ENCODE measurements at regions not wholly inside any gene's neighbourhood (a gene's known extent, or its start where the extent isn't known, plus 50 kb on each side); places are given as distances from the start of the nearest gene placed in this dataset.

- H3K9me1 ChIP-seq (replicated peaks; ENCODE audit: control insufficient read depth, extremely low read depth, insufficient read depth, low read length), result no peaks in the 10 kb centered on the region
- H3K4me2 ChIP-seq (ENCODE audit: insufficient read depth, low read length), result no peak overlapping the region
- H3K36me3 ChIP-seq (ENCODE audit: control insufficient read depth in 2 of 2, extremely low read depth in 1 of 2, insufficient read depth in 2 of 2, low read length in 2 of 2), result no peaks in the 10 kb centered on the region
- TF ChIP-seq, protein P1, sequence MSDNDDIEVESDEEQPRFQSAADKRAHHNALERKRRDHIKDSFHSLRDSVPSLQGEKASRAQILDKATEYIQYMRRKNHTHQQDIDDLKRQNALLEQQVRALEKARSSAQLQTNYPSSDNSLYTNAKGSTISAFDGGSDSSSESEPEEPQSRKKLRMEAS (IDR thresholded peaks at IDR 0.05; ENCODE audit: insufficient read depth, insufficient read length), result no peak
- TF ChIP-seq MYC (IDR thresholded peaks at IDR 0.05; ENCODE audit: low read depth, low read length), result no peak
- BruUV-seq (replicated peaks), result no TSS peak
- H3K4me1 ChIP-seq (ENCODE audit: control insufficient read depth, extremely low read depth, insufficient read depth, low read length), result no peaks in the 10 kb centered on the region
- no peak overlapping the region for H2AFZ ChIP-seq (ENCODE audit: low read depth, low read length)
- H4K20me1 ChIP-seq (replicated peaks; ENCODE audit: control insufficient read depth, extremely low read depth, insufficient read depth, low read length), result no peaks in the 10 kb centered on the region
- ChIA-PET POLR2A (no interaction called here), CTCF (no interaction called here)
- H3K9ac ChIP-seq (replicated peaks; ENCODE audit: extremely low read depth, insufficient read depth, low read length), result no peak overlapping the region
- no peak overlapping the region for H3K27ac ChIP-seq (ENCODE audit: insufficient read depth, low read depth, low read length)
- H3K9me3 ChIP-seq (replicated peaks; ENCODE audit: control insufficient read depth, insufficient read depth, low read length), result no peaks in the 10 kb centered on the region
- DNase-seq (ENCODE audit: low read depth, low spot score), result no peak
- H3K4me3 ChIP-seq (replicated peaks in 1 of 3; ENCODE audit: insufficient read depth in 1 of 3, low read depth in 1 of 3, low read length in 3 of 3), result no peak overlapping the region
- peaks cover 0 to 4% of the 10 kb centered on the region in 2 experiments for H3K27me3 ChIP-seq (ENCODE audit: control insufficient read depth in 2 of 2, insufficient read depth in 2 of 2, low read length in 2 of 2)
- dilution Hi-C loops (cut with MboI; ENCODE audit: extremely low pct_ligation_motif_present, low sequenced_read_pairs), result no loop called here
- intact Hi-C loops (cut with micrococcal nuclease), result no loop called here
- no peaks in the 10 kb centered on the region for H3K79me2 ChIP-seq (ENCODE audit: control insufficient read depth, insufficient read depth, low read length)
- no peak for FAIRE-seq
Observed at GRCh38 chr5:135117590-135117989, 83.6 kb upstream of the PITX1 start.

DNA sequence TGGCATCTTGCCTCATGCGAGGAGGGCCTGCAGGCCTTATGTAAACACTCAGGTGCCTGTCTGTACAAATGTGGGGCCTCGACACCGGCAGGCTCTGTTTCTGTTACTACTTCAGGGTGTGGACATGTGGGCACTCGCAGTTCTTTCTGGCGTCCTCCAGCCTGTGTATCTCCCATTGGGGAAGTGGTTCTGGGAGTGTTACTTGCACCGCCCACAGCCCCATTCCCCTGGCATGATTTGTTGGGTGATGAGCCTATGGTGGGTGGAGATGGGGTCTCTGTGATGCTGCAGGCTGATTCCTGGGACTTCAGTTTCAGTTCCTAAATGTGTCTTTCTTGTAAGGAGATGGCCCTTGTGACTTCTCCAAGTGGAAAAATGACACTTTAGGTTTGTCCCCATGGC lies 82.1 kb upstream of the PITX1 start:
- Histone ChIP-seq H3K4me2 (ENCODE audit: insufficient read depth, low read length) (no peak overlapping the region), H3K79me2 (ENCODE audit: control insufficient read depth, insufficient read depth, low read length) (no peaks in the 10 kb centered on the region), H3K36me3 (ENCODE audit: control insufficient read depth in 2 of 2, extremely low read depth in 1 of 2, insufficient read depth in 2 of 2, low read length in 2 of 2) (no peaks in the 10 kb centered on the region), H3K27ac (ENCODE audit: insufficient read depth, low read depth, low read length) (no peak overlapping the region), H3K9me3 (replicated peaks; ENCODE audit: control insufficient read depth, insufficient read depth, low read length) (no peaks in the 10 kb centered on the region), H2AFZ (ENCODE audit: low read depth, low read length) (no peak overlapping the region), H3K4me1 (ENCODE audit: control insufficient read depth, extremely low read depth, insufficient read depth, low read length) (no peaks in the 10 kb centered on the region), H3K4me3 (replicated peaks in 1 of 3; ENCODE audit: insufficient read depth in 1 of 3, low read depth in 1 of 3, low read length in 3 of 3) (no peak overlapping the region), H3K27me3 (ENCODE audit: control insufficient read depth in 2 of 2, insufficient read depth in 2 of 2, low read length in 2 of 2) (peaks cover 0 to 4% of the 10 kb centered on the region in 2 experiments), H3K9ac (replicated peaks; ENCODE audit: extremely low read depth, insufficient read depth, low read length) (no peak overlapping the region), H3K9me1 (replicated peaks; ENCODE audit: control insufficient read depth, extremely low read depth, insufficient read depth, low read length) (no peaks in the 10 kb centered on the region), H4K20me1 (replicated peaks; ENCODE audit: control insufficient read depth, extremely low read depth, insufficient read depth, low read length) (no peaks in the 10 kb centered on the region)
- no peak for DNase-seq (ENCODE audit: low read depth, low spot score)
- intact Hi-C loops (cut with micrococcal nuclease), result no loop called here
- TF ChIP-seq, protein P1 (IDR thresholded peaks at IDR 0.05; ENCODE audit: insufficient read depth, insufficient read length), result no peak
- CTCF ChIA-PET, result no interaction called here
- BruUV-seq (replicated peaks), result no TSS peak
- dilution Hi-C loops (cut with MboI; ENCODE audit: extremely low pct_ligation_motif_present, low sequenced_read_pairs), result no loop called here
- FAIRE-seq, result no peak
- POLR2A ChIA-PET, result no interaction called here
